G401.6 (cell line): ENCODE measurements at regions not wholly inside any gene's neighbourhood (a gene's known extent, or its start where the extent isn't known, plus 50 kb on each side); places are given as distances from the start of the nearest gene placed in this dataset.
A peak's percentile ranks its signal among the peaks of the same experiment; 100 is the strongest.

Source experiments
- FAIRE-seq: peaks from 2 replicates; lab custom pipeline; 2012; peaks lifted over from hg19 to GRCh38; lab: Jason Lieb, UNC

- peak; percentile 30 for FAIRE-seq
Observed at GRCh38 chr3:154764856-154765640, 315.1 kb upstream of the MME start.

GRCh38 chr3:154762486-154762885, 317.6 kb upstream of the MME start:
- peak; percentile 36 for FAIRE-seq

GRCh38 chr3:154759966-154760365, 320.2 kb upstream of the MME start:
- FAIRE-seq = no peak

- FAIRE-seq = peak; percentile 99
Observed at GRCh38 chr3:154758109-154758868, 321.8 kb upstream of the MME start.

- FAIRE-seq = peak; percentile 3
Observed at GRCh38 chr3:154753101-154753500, 323.1 kb upstream of the GPR149 start.

GRCh38 chr3:154749514-154749913, 319.5 kb upstream of the GPR149 start:
- FAIRE-seq = no peak

GRCh38 chr3:154745929-154746328, 315.9 kb upstream of the GPR149 start:
- FAIRE-seq = peak; percentile 3

GRCh38 chr3:154745122-154745521, 315.1 kb upstream of the GPR149 start:
- FAIRE-seq = peak; percentile 17

GRCh38 chr3:154743418-154743817, 313.4 kb upstream of the GPR149 start:
- no peak for FAIRE-seq

- no peak for FAIRE-seq
Observed at GRCh38 chr3:154734468-154734867, 304.5 kb upstream of the GPR149 start.

GRCh38 chr3:154730186-154730585, 300.2 kb upstream of the GPR149 start:
- no peak for FAIRE-seq

- FAIRE-seq = peak; percentile 84
Observed at GRCh38 chr3:154729741-154730140, 299.8 kb upstream of the GPR149 start.

- FAIRE-seq = no peak
Observed at GRCh38 chr3:154728285-154728684, 298.3 kb upstream of the GPR149 start.

- FAIRE-seq = no peak
Observed at GRCh38 chr3:154720921-154721320, 290.9 kb upstream of the GPR149 start.

- no peak for FAIRE-seq
Observed at GRCh38 chr3:154718053-154718452, 288.1 kb upstream of the GPR149 start.

- no peak for FAIRE-seq
Observed at GRCh38 chr3:154716170-154716569, 286.2 kb upstream of the GPR149 start.

- FAIRE-seq = no peak
Observed at GRCh38 chr3:154708554-154708953, 278.6 kb upstream of the GPR149 start.

- FAIRE-seq = no peak
Observed at GRCh38 chr3:154701055-154701454, 271.1 kb upstream of the GPR149 start.

GRCh38 chr3:154690413-154690812, 260.4 kb upstream of the GPR149 start:
- no peak for FAIRE-seq

GRCh38 chr3:154684440-154684839, 254.4 kb upstream of the GPR149 start:
- no peak for FAIRE-seq

- FAIRE-seq = no peak
Observed at GRCh38 chr3:154684021-154684420, 254.0 kb upstream of the GPR149 start.

GRCh38 chr3:154678041-154678654, 248.2 kb upstream of the GPR149 start:
- no peak for FAIRE-seq

- peak; percentile 95 for FAIRE-seq
Observed at GRCh38 chr3:154668835-154669234, 238.8 kb upstream of the GPR149 start.
